ENCODE measurements at regions not wholly inside any gene's neighbourhood (a gene's known extent, or its start where the extent isn't known, plus 50 kb on each side); places are given as distances from the start of the nearest gene placed in this dataset.

DNA sequence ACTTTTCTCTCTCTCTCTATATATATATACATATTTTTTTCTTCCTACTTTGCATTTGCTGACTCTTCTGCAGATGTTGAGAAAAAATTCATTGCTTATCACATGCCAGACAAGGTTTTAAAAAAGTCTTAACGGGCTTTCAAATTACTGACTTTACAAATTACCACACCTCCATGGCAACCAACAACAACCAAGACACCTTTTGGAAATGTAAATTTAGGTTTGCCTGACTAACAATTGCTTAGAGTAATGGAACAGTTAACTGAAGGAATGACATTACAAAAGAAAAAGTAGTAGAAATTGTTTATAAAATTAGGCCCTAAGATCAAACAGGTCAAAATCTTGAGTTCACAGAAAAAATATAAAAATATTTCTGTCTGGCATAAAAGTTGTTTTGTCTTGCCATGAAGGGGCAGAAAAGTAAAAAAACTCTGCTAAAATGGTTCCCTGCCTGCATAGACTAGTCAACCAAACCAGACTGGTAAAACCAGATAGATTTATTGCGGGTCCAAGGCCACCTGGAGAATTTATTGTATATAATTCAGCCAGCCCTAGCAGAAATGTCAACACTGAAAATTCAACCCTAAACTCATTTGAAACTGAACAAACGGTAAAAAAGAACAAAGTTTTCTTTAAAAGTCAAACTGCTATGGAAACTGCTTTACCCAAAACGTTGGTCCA lies 92.8 kb upstream of the FRMD1 start:
- H4K20me1 ChIP-seq (ENCODE audit: control insufficient read depth, insufficient read depth, low read length, poor library complexity, severe bottlenecking) = no peaks in the 10 kb centered on the region
- Mint-ChIP-seq H3K4me3 (no peak overlapping the region), H3K27me3 (peaks cover 2% of the 10 kb centered on the region), H3K9me3 (ENCODE audit: insufficient read depth) (no peaks in the 10 kb centered on the region), H3K27ac (no peak overlapping the region), H3K4me1 (no peaks in the 10 kb centered on the region)
- no peaks in the 10 kb centered on the region for H3K36me3 ChIP-seq (replicated peaks in 1 of 2; ENCODE audit: control extremely low read depth in 1 of 2, control insufficient read depth in 1 of 2, extremely low read depth in 1 of 2, insufficient read depth in 2 of 2, low read length in 1 of 2)
- no peaks in the 10 kb centered on the region for H3K27me3 ChIP-seq (replicated peaks in 1 of 4; ENCODE audit: control extremely low read depth in 1 of 4, control insufficient read depth in 3 of 4, insufficient read depth in 4 of 4, low read length in 3 of 4)
- no peak overlapping the region for H3K4me2 ChIP-seq (replicated peaks; ENCODE audit: low read depth, low read length, poor library complexity, severe bottlenecking)
- intact Hi-C loops (cut with micrococcal nuclease) = no loop called here
- ChIA-PET POLR2A (no interaction called here), CTCF (no interaction called here)
- H3K4me3 ChIP-seq (ENCODE audit: control extremely low read depth in 1 of 5, extremely low read depth in 1 of 5, insufficient read depth in 1 of 5, low read depth in 2 of 5, low read length in 4 of 5) = no peak overlapping the region
- no peak overlapping the region for H3K9ac ChIP-seq (ENCODE audit: low read length)
- TF ChIP-seq, protein P1, sequence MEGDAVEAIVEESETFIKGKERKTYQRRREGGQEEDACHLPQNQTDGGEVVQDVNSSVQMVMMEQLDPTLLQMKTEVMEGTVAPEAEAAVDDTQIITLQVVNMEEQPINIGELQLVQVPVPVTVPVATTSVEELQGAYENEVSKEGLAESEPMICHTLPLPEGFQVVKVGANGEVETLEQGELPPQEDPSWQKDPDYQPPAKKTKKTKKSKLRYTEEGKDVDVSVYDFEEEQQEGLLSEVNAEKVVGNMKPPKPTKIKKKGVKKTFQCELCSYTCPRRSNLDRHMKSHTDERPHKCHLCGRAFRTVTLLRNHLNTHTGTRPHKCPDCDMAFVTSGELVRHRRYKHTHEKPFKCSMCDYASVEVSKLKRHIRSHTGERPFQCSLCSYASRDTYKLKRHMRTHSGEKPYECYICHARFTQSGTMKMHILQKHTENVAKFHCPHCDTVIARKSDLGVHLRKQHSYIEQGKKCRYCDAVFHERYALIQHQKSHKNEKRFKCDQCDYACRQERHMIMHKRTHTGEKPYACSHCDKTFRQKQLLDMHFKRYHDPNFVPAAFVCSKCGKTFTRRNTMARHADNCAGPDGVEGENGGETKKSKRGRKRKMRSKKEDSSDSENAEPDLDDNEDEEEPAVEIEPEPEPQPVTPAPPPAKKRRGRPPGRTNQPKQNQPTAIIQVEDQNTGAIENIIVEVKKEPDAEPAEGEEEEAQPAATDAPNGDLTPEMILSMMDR (IDR thresholded peaks at IDR 0.05) = no peak
- no peak for TF ChIP-seq EZH2 (IDR thresholded peaks at IDR 0.05; ENCODE audit: borderline replicate concordance, insufficient read depth, low read depth, low read length, poor library complexity, severe bottlenecking)
- H3K79me2 ChIP-seq (ENCODE audit: control insufficient read depth, insufficient read depth, low read length) = no peaks in the 10 kb centered on the region
- no peak overlapping the region for H2AFZ ChIP-seq (ENCODE audit: insufficient read depth, low read depth, low read length, poor library complexity, severe bottlenecking)
- no peak overlapping the region for H3K27ac ChIP-seq (ENCODE audit: low read length in 2 of 2)
- DNase-seq = no peak
- no CpG with 5 or more reads among the region's 4 CpGs for WGBS (ENCODE audit: insufficient coverage)
- no peaks in the 10 kb centered on the region for H3K4me1 ChIP-seq (ENCODE audit: control insufficient read depth in 2 of 2, insufficient read depth in 2 of 2, low read length in 2 of 2)
- H3K9me3 ChIP-seq (ENCODE audit: control extremely low read depth in 1 of 3, control insufficient read depth in 2 of 3, insufficient read depth in 1 of 3, low read length in 2 of 3) = peaks cover 0 to 19% (median 5%) of the 10 kb centered on the region in 3 donors
- ATAC-seq (ENCODE audit: low read depth) = no peak

DNA sequence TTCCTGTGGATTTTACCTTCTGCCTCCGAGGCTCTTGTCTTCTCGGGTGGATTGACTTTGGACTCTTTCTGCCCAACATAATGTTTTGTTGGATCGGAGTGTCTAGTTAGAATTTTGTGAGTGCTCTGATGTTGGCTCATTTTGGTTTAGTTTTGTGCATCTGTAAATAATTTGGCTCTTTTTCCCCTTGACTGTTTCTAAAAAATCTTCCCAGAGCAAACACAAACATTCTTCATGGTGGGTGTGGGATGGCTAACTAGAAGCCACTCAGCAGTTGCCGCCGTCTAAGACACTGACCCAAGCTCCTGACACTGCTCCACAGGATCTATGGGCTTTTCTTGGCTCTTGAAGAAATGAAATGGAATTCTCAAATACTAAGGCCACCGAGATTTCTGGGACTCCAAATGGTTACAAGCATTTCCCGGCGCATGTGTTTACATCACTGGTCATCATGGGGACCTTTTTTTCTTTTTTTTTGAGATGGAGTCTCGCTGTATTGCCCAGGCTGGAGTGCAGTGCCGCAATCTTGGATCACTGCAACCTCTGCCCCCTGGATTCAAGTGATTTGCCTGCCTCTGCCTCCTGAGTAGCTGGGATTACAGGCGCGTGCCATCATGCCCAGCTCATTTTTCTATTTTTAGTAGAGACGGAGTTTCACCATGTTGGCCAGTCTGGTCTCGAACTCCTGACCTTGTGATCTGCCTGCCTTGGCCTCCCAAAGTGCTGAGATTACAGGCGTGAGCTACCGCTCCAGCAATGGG lies 92.0 kb upstream of the FRMD1 start:
- no peak overlapping the region for H3K4me2 ChIP-seq (replicated peaks; ENCODE audit: low read depth, low read length, poor library complexity, severe bottlenecking)
- no peak overlapping the region for H3K27ac ChIP-seq (ENCODE audit: low read length in 2 of 2)
- WGBS (ENCODE audit: insufficient coverage) = 90% methylated on average over 12 of the region's 16 CpGs
- no peak overlapping the region for H3K4me3 Mint-ChIP-seq
- H3K9ac ChIP-seq (ENCODE audit: low read length) = no peak overlapping the region
- intact Hi-C loops (cut with micrococcal nuclease) = no loop called here
- H3K36me3 ChIP-seq (replicated peaks in 1 of 2; ENCODE audit: control extremely low read depth in 1 of 2, control insufficient read depth in 1 of 2, extremely low read depth in 1 of 2, insufficient read depth in 2 of 2, low read length in 1 of 2) = no peaks in the 10 kb centered on the region
- TF ChIP-seq, protein P1 (IDR thresholded peaks at IDR 0.05) = no peak
- no peak for TF ChIP-seq EZH2 (IDR thresholded peaks at IDR 0.05; ENCODE audit: borderline replicate concordance, insufficient read depth, low read depth, low read length, poor library complexity, severe bottlenecking)
- H4K20me1 ChIP-seq (ENCODE audit: control insufficient read depth, insufficient read depth, low read length, poor library complexity, severe bottlenecking) = no peaks in the 10 kb centered on the region
- POLR2A ChIA-PET = no interaction called here
- DNase-seq (no peak), ATAC-seq (ENCODE audit: low read depth) (no peak)
- H3K9me3 ChIP-seq (ENCODE audit: control extremely low read depth in 1 of 3, control insufficient read depth in 2 of 3, insufficient read depth in 1 of 3, low read length in 2 of 3) = peaks cover 0 to 22% (median 5%) of the 10 kb centered on the region in 3 donors
- H3K27me3 Mint-ChIP-seq = peaks cover 2% of the 10 kb centered on the region
- H3K9me3 Mint-ChIP-seq (ENCODE audit: insufficient read depth) = no peaks in the 10 kb centered on the region
- CTCF ChIA-PET = no interaction called here
- no peak overlapping the region for H3K4me3 ChIP-seq (ENCODE audit: control extremely low read depth in 1 of 5, extremely low read depth in 1 of 5, insufficient read depth in 1 of 5, low read depth in 2 of 5, low read length in 4 of 5)
- no peak overlapping the region for H2AFZ ChIP-seq (ENCODE audit: insufficient read depth, low read depth, low read length, poor library complexity, severe bottlenecking)
- no peaks in the 10 kb centered on the region for H3K27me3 ChIP-seq (replicated peaks in 1 of 4; ENCODE audit: control extremely low read depth in 1 of 4, control insufficient read depth in 3 of 4, insufficient read depth in 4 of 4, low read length in 3 of 4)
- no peaks in the 10 kb centered on the region for H3K4me1 Mint-ChIP-seq
- no peak overlapping the region for H3K27ac Mint-ChIP-seq
- H3K79me2 ChIP-seq (ENCODE audit: control insufficient read depth, insufficient read depth, low read length) = no peaks in the 10 kb centered on the region
- no peaks in the 10 kb centered on the region for H3K4me1 ChIP-seq (ENCODE audit: control insufficient read depth in 2 of 2, insufficient read depth in 2 of 2, low read length in 2 of 2)
